HEK293 (cell line): ENCODE measurements at regions not wholly inside any gene's neighbourhood (a gene's known extent, or its start where the extent isn't known, plus 50 kb on each side); places are given as distances from the start of the nearest gene placed in this dataset.

ENCODE experiments used
- CTCF ChIA-PET: fragments of 350-600 bp; formaldehyde crosslinking; extraction: SDS; loops from one replicate; lab custom pipeline; 2021; ENCODE audit warnings: antibody characterized with exemption; lab: Yijun Ruan, JAX
- POLR2A ChIA-PET: fragments of 300-600 bp; formaldehyde crosslinking; extraction: SDS; loops from one replicate; lab custom pipeline; 2020; ENCODE audit warnings: antibody characterized with exemption, inconsistent platforms; lab: Yijun Ruan, JAX
- H3K27ac ChIP-seq: fragments of 200-500 bp; sonication (Bioruptor generic); 2 replicates; pipeline ENCODE4 v1.5.1; 2014; ENCODE audit warnings: low read depth, low read length, control low read depth, inconsistent platforms; ENCODE audit errors: extremely low read depth
- H3K36me3 ChIP-seq, 2 experiments: fragments of 200-500 bp in 1 of 2; sonication (Bioruptor generic) in 1 of 2; 1 replicate in 1 of 2; 2 replicates in 1 of 2; pipeline ENCODE4 v1.5.1; 2014 to 2017; ENCODE audit warnings: inconsistent platforms in 2 of 2, low read length in 2 of 2; ENCODE audit not compliant: control insufficient read depth in 2 of 2, insufficient read depth in 1 of 2
- H3K4me1 ChIP-seq: fragments of 200-500 bp; sonication (Bioruptor generic); 2 replicates; pipeline ENCODE4 v1.5.1; 2014; ENCODE audit warnings: mild to moderate bottlenecking, low read length, inconsistent platforms; ENCODE audit not compliant: control insufficient read depth, insufficient read depth
- H3K4me3 ChIP-seq: 2 replicates; pipeline ENCODE4 v1.5.1; 2011; ENCODE audit warnings: low read depth, mild to moderate bottlenecking, control low read depth, low read length, moderate library complexity
- H3K9me3 ChIP-seq: fragments of 200-500 bp; sonication (Bioruptor generic); 2 replicates; pipeline ENCODE4 v1.5.1; 2014; ENCODE audit warnings: low read depth, low read length, inconsistent platforms; ENCODE audit not compliant: control insufficient read depth, insufficient read depth
- HOXA7 ChIP-seq: sonication (generic); formaldehyde crosslinking; IDR thresholded peaks from 2 replicates; pipeline ENCODE4 v1.8.1; 2022; ENCODE audit warnings: missing genetic modification reagents, borderline replicate concordance
- KLF8 ChIP-seq: fragments of 450-650 bp; formaldehyde crosslinking; IDR thresholded peaks from 2 replicates; pipeline ENCODE4 v1.5.1; 2016; ENCODE audit warnings: missing biosample characterization, missing genetic modification characterization
- MZF1 ChIP-seq: fragments of 450-650 bp; formaldehyde crosslinking; IDR thresholded peaks from 2 replicates; pipeline ENCODE4 v1.5.1; 2017; ENCODE audit warnings: missing biosample characterization, missing genetic modification characterization, borderline replicate concordance
- PATZ1 ChIP-seq: fragments of 450-650 bp; formaldehyde crosslinking; IDR thresholded peaks from 2 replicates; pipeline ENCODE4 v1.5.1; 2016; ENCODE audit warnings: missing biosample characterization, missing genetic modification characterization
- PRDM10 ChIP-seq: fragments of 450-650 bp; formaldehyde crosslinking; IDR thresholded peaks from 2 replicates; pipeline ENCODE4 v1.5.1; 2016; ENCODE audit warnings: missing biosample characterization, missing genetic modification characterization
- REPIN1 ChIP-seq: fragments of 450-650 bp; formaldehyde crosslinking; IDR thresholded peaks from 2 replicates; pipeline ENCODE4 v1.5.1; 2017; ENCODE audit warnings: missing biosample characterization, missing genetic modification characterization, low read depth
- SETDB1 ChIP-seq: IDR thresholded peaks from one replicate; pipeline ENCODE4 v1.6.1; 2017; ENCODE audit warnings: mild to moderate bottlenecking, low read length, moderate library complexity, mixed read lengths; ENCODE audit not compliant: insufficient read length
- SP7 ChIP-seq: fragments of 450-650 bp; formaldehyde crosslinking; IDR thresholded peaks from 2 replicates; pipeline ENCODE4 v1.5.1; 2016; ENCODE audit warnings: missing biosample characterization, missing genetic modification characterization
- WT1 ChIP-seq: fragments of 450-650 bp; formaldehyde crosslinking; IDR thresholded peaks from 2 replicates; pipeline ENCODE4 v1.5.1; 2016; ENCODE audit warnings: missing biosample characterization, missing genetic modification characterization
- ZNF146 ChIP-seq: fragments of 450-650 bp; formaldehyde crosslinking; IDR thresholded peaks from 2 replicates; pipeline ENCODE4 v1.5.1; 2016; ENCODE audit warnings: missing biosample characterization, missing genetic modification characterization
- ZNF155 ChIP-seq: fragments of 450-650 bp; formaldehyde crosslinking; IDR thresholded peaks from 2 replicates; pipeline ENCODE4 v1.5.1; 2016; ENCODE audit warnings: missing biosample characterization, missing genetic modification characterization
- ZNF169 ChIP-seq: fragments of 450-650 bp; formaldehyde crosslinking; IDR thresholded peaks from 2 replicates; pipeline ENCODE4 v1.5.1; 2016; ENCODE audit warnings: missing biosample characterization, missing genetic modification characterization
- ZNF266 ChIP-seq: fragments of 450-650 bp; formaldehyde crosslinking; IDR thresholded peaks from 2 replicates; pipeline ENCODE4 v1.5.1; 2016; ENCODE audit warnings: missing biosample characterization, missing genetic modification characterization, low read depth
- ZNF292 ChIP-seq: fragments of 450-650 bp; formaldehyde crosslinking; IDR thresholded peaks from 2 replicates; pipeline ENCODE4 v1.5.1; 2016; ENCODE audit warnings: low read depth, missing biosample characterization, missing genetic modification characterization, borderline replicate concordance
- ZNF354C ChIP-seq: fragments of 450-650 bp; formaldehyde crosslinking; IDR thresholded peaks from 2 replicates; pipeline ENCODE4 v1.5.1; 2016; ENCODE audit warnings: missing biosample characterization, missing genetic modification characterization, low read depth, borderline replicate concordance
- ZNF394 ChIP-seq: fragments of 450-650 bp; formaldehyde crosslinking; IDR thresholded peaks from 2 replicates; pipeline ENCODE4 v1.5.1; 2016; ENCODE audit warnings: missing biosample characterization, missing genetic modification characterization, mild to moderate bottlenecking, moderate library complexity, borderline replicate concordance
- ZNF426 ChIP-seq: fragments of 450-650 bp; formaldehyde crosslinking; IDR thresholded peaks from 2 replicates; pipeline ENCODE4 v1.5.1; 2017; ENCODE audit warnings: missing biosample characterization, missing genetic modification characterization, mild to moderate bottlenecking, inconsistent platforms, moderate library complexity
- ZNF529 ChIP-seq: fragments of 450-650 bp; formaldehyde crosslinking; IDR thresholded peaks from 2 replicates; pipeline ENCODE4 v1.5.1; 2017; ENCODE audit warnings: missing genetic modification characterization, missing biosample characterization; ENCODE audit not compliant: insufficient replicate concordance
- ZNF558 ChIP-seq: fragments of 450-650 bp; formaldehyde crosslinking; IDR thresholded peaks from 2 replicates; pipeline ENCODE4 v1.5.1; 2016; ENCODE audit warnings: missing biosample characterization, missing genetic modification characterization
- ZNF785 ChIP-seq: fragments of 450-650 bp; formaldehyde crosslinking; IDR thresholded peaks from 2 replicates; pipeline ENCODE4 v1.5.1; 2016; ENCODE audit warnings: missing biosample characterization, missing genetic modification characterization
- ZNF830 ChIP-seq: fragments of 450-650 bp; IDR thresholded peaks from 2 replicates; pipeline ENCODE4 v1.5.0; 2018; ENCODE audit warnings: missing biosample characterization, missing genetic modification characterization, low read depth, mild to moderate bottlenecking, moderate library complexity
- ZXDB ChIP-seq: fragments of 450-650 bp; formaldehyde crosslinking; IDR thresholded peaks from 2 replicates; pipeline ENCODE4 v1.5.1; 2016; ENCODE audit warnings: missing biosample characterization, missing genetic modification characterization
- TF ChIP-seq, protein P1 (sequence below): fragments of 450-650 bp; formaldehyde crosslinking; IDR thresholded peaks from 2 replicates; pipeline ENCODE4 v1.5.1; 2016; ENCODE audit warnings: missing biosample characterization, missing genetic modification characterization
- TF ChIP-seq, protein P2 (sequence below): fragments of 450-650 bp; formaldehyde crosslinking; IDR thresholded peaks from 2 replicates; pipeline ENCODE4; 2016; ENCODE audit warnings: missing biosample characterization, missing genetic modification characterization
- TF ChIP-seq, protein P3 (sequence below): fragments of 450-650 bp; formaldehyde crosslinking; IDR thresholded peaks from 2 replicates; pipeline ENCODE4 v1.5.1; 2016; ENCODE audit warnings: missing biosample characterization, missing genetic modification characterization

DNA sequence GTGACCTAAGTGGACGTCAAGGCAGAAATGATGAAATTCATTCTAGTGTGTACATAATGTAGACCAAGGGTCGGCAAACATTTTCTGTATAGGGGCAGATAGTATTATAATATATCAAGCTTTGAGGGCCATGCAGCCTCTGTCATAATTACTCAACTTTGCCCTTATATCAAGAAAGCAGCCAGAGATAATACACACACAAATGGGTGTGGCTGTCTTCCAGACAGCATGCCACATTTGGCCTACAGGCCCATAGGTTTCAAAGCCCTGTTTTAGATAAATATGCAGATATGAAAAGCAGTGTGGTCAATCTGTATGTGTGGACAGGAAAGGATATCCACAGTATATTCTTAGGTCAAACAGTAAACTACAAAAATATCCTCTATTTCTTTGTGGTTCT is 320.1 kb upstream of the FMN2 start:
- H3K36me3 ChIP-seq, result no peaks in the 10 kb centered on the region
- ChIA-PET CTCF (no interaction called here), POLR2A (no interaction called here)
- H3K4me3 ChIP-seq, result no peak overlapping the region
- TF ChIP-seq, protein P1, sequence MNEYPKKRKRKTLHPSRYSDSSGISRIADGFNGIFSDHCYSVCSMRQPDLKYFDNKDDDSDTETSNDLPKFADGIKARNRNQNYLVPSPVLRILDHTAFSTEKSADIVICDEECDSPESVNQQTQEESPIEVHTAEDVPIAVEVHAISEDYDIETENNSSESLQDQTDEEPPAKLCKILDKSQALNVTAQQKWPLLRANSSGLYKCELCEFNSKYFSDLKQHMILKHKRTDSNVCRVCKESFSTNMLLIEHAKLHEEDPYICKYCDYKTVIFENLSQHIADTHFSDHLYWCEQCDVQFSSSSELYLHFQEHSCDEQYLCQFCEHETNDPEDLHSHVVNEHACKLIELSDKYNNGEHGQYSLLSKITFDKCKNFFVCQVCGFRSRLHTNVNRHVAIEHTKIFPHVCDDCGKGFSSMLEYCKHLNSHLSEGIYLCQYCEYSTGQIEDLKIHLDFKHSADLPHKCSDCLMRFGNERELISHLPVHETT (tag by site-specific recombination), result no peak
- TF ChIP-seq ZNF354C (no peak), ZNF292 (no peak), KLF8 (no peak), MZF1 (tag by site-specific recombination) (no peak), PRDM10 (tag by site-specific recombination) (no peak), ZNF169 (tag by site-specific recombination) (no peak), ZNF785 (tag by site-specific recombination) (no peak), ZNF529 (tag by site-specific recombination) (no peak), ZNF394 (no peak), ZNF830 (tag by site-specific recombination) (no peak), ZNF155 (tag by site-specific recombination) (no peak), ZNF426 (no peak), ZNF146 (tag by site-specific recombination) (no peak), ZNF558 (tag by site-specific recombination) (no peak), HOXA7 (CRISPR knock-in tag) (no peak), ZNF266 (no peak), ZXDB (tag by site-specific recombination) (no peak), REPIN1 (tag by site-specific recombination) (no peak)
- TF ChIP-seq, all 188 proteins: peak for 0
- Histone ChIP-seq H3K4me1 (no peaks in the 10 kb centered on the region), H3K9me3 (no peaks in the 10 kb centered on the region), H3K27ac (no peak overlapping the region)

- CTCF ChIA-PET, result interaction anchor here (0.5 kb wide), 2 partner anchors 8 to 138 kb away, joined by 3 read pairs; no protein-coding TSS in a partner anchor
- no peaks in the 10 kb centered on the region for H3K36me3 ChIP-seq
- TF ChIP-seq SETDB1 (no peak), PATZ1 (tag by site-specific recombination) (no peak), WT1 (no peak), SP7 (tag by site-specific recombination) (no peak)
- TF ChIP-seq, protein P2, sequence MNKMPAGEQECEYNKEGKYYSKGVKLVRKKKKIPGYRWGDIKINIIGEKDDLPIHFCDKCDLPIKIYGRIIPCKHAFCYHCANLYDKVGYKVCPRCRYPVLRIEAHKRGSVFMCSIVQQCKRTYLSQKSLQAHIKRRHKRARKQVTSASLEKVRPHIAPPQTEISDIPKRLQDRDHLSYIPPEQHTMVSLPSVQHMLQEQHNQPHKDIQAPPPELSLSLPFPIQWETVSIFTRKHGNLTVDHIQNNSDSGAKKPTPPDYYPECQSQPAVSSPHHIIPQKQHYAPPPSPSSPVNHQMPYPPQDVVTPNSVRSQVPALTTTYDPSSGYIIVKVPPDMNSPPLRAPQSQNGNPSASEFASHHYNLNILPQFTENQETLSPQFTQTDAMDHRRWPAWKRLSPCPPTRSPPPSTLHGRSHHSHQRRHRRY, result no peak
- TF ChIP-seq, protein P3, sequence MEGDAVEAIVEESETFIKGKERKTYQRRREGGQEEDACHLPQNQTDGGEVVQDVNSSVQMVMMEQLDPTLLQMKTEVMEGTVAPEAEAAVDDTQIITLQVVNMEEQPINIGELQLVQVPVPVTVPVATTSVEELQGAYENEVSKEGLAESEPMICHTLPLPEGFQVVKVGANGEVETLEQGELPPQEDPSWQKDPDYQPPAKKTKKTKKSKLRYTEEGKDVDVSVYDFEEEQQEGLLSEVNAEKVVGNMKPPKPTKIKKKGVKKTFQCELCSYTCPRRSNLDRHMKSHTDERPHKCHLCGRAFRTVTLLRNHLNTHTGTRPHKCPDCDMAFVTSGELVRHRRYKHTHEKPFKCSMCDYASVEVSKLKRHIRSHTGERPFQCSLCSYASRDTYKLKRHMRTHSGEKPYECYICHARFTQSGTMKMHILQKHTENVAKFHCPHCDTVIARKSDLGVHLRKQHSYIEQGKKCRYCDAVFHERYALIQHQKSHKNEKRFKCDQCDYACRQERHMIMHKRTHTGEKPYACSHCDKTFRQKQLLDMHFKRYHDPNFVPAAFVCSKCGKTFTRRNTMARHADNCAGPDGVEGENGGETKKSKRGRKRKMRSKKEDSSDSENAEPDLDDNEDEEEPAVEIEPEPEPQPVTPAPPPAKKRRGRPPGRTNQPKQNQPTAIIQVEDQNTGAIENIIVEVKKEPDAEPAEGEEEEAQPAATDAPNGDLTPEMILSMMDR (tag by site-specific recombination), result no peak
- H3K9me3 ChIP-seq, result no peaks in the 10 kb centered on the region
- no peak overlapping the region for H3K4me3 ChIP-seq
- POLR2A ChIA-PET, result no interaction called here
- no peak overlapping the region for H3K27ac ChIP-seq
- no peaks in the 10 kb centered on the region for H3K4me1 ChIP-seq
Measured at GRCh38 chr1:239772446-239772845, 319.2 kb upstream of the FMN2 start.
